ENCODE measurements at regions not wholly inside any gene's neighbourhood (a gene's known extent, or its start where the extent isn't known, plus 50 kb on each side); places are given as distances from the start of the nearest gene placed in this dataset.

DNA sequence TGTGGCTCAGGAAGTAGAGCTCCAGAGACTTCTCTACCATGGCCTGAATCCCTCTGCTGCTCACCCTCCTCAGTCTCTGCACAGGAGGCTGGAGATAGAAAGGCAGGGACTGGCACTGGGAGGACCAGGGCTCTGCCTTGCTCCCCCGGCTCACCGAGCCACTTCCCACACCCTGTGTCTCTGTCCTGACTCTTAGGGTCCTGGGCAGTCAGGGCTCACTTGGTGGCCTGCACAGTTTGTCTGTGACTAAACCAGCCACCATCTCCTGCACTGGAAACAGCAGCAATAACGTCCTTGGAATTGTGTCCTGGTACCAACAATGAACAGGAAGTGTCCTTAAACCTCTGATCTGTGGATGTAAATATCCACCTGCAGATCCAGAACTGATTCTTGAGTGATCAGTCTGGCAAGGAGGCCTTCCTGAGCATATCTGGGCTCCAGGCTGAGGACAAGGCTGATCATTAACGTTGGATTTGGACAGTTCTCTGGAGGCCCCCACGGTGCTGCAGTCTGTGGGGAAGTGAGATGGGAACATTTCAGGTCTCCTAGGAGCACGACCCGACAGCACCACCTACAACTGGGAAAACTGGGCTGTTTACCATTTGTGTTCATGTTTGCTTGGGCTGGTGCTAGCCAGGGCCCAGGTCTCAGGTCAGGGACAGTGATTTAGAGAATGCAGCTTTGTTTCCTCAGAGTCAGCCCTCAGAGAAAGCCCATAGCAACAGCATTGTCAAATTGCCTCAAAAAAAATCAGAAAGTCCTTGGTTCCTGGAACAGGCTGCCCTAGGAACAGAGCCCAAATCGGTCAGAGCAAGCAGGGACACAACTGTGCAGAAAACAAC lies 82.5 kb downstream of the ZNF280B start:
- TF ChIP-seq, protein P1, sequence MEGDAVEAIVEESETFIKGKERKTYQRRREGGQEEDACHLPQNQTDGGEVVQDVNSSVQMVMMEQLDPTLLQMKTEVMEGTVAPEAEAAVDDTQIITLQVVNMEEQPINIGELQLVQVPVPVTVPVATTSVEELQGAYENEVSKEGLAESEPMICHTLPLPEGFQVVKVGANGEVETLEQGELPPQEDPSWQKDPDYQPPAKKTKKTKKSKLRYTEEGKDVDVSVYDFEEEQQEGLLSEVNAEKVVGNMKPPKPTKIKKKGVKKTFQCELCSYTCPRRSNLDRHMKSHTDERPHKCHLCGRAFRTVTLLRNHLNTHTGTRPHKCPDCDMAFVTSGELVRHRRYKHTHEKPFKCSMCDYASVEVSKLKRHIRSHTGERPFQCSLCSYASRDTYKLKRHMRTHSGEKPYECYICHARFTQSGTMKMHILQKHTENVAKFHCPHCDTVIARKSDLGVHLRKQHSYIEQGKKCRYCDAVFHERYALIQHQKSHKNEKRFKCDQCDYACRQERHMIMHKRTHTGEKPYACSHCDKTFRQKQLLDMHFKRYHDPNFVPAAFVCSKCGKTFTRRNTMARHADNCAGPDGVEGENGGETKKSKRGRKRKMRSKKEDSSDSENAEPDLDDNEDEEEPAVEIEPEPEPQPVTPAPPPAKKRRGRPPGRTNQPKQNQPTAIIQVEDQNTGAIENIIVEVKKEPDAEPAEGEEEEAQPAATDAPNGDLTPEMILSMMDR (IDR thresholded peaks at IDR 0.05) = no peak
- no peak for TF ChIP-seq POLR2A (IDR thresholded peaks at IDR 0.05)

Data from adrenal gland (tissue), 5 donors.